Endothelial cell of hepatic sinusoid (primary cell): ENCODE measurements at regions not wholly inside any gene's neighbourhood (a gene's known extent, or its start where the extent isn't known, plus 50 kb on each side); places are given as distances from the start of the nearest gene placed in this dataset.

ENCODE experiments used
- in situ Hi-C: cut with HindIII; loops from 2 replicates; pipeline ENCODE4 v1.10.0; 2017; ENCODE audit warnings: low sequenced_read_pairs

DNA sequence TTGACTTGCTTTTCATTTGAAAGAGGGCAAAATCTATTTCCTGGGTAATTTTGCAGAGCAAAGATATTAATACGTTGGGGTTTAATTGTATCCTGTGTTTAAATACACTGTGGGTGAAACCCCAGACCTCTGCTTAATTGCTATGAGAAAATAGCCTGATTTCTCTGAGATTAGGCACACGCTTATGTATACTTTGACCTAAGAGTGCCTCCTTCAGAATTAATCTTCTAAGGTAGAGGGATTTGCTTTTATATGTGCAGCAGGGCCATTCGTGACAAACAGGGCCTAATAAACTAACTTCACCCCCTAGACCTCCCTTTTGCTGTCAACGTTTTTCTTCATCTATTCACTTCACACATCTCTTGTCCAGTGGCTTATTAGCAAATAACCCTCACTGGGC, 216.9 kb upstream of the ADGRL2 start:
- in situ Hi-C loops, result no loop called here

DNA sequence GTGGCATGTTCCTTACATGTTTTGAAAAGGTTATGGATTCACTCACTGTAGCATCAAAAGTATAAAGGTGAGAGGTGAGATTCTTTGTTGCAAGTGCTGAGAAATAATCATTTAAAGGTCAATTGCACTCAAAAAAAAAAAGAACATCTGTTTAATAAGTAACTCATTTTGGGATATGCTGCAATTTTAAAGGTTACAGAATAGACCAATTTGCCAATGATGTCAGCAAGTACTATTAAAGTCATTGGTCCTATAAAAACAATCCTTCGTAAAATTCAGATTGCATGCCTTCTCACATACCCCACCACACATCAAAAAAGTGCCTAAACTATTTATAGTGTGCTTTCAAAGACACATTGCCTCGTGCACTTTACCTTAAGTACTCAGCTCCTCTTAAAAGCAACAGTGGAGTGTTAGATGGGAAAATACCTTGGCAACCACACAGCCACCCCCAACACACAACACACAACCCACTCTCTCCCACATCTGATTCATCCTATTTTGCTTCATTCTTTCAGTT, 218.2 kb upstream of the ADGRL2 start:
- in situ Hi-C loops, result no loop called here

GRCh38 chr1:81578867-81579266, 221.9 kb upstream of the ADGRL2 start:
- in situ Hi-C loops, result no loop called here

DNA sequence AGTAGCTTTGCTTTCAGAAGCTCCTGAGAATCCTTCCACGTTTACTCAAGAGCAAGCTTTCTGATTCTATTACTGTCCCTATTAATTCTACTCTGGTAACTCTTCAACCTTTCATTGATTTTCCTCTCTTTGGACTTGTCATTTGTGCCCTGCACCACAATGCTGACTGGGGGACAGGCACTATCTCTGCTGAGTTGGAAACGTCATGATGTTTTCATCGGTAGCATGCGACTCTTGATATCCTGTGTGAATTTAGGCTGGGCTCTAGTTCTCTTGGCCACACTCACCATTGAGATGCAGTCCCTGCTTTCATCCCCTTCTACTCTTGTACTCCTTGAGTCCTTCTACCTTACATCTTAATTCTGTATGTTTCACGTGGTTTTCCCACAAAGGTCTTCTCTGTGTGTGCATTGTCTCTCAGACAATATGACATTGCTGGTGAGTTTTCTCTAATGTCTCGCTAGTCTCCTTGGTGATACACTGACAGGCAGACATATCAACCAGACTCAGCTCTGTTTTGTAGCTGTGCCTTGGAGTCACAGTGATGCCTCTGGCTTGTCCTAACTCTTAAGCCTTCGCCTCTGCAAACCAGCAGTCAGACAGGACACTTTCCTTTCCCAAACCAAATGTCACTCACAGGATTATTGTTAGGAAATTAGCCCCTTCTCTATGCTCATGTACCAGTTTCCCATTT, 223.6 kb upstream of the ADGRL2 start:
- in situ Hi-C loops, result no loop called here

- in situ Hi-C loops, result no loop called here
Measured at GRCh38 chr1:81574408-81574807, 226.3 kb upstream of the ADGRL2 start.

- in situ Hi-C loops, result no loop called here
Measured at GRCh38 chr1:81573458-81573857, 227.3 kb upstream of the ADGRL2 start.

- in situ Hi-C loops, result no loop called here
Measured at GRCh38 chr1:81571946-81572345, 228.8 kb upstream of the ADGRL2 start.

- in situ Hi-C loops, result no loop called here
Measured at GRCh38 chr1:81569761-81570160, 231.0 kb upstream of the ADGRL2 start.

- in situ Hi-C loops, result no loop called here
Measured at GRCh38 chr1:81563632-81564031, 237.1 kb upstream of the ADGRL2 start.

DNA sequence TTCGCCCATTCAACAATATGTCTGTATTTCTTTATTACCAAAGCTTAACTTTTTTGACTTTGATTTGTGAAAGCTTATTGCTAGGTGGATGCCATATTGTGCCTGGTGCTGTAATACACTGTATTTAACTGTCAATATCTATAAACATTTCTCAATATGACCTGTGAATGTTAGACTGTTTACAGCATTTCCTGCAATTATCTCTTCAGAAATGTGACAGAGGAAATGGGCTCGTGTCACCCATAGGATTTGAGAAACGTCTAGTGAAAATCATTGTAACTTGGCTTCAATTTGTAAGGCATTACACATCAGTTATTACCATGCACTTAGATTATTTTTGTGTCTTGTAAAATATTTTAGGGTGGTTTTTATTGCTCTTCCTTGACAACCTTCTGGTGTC, 237.8 kb upstream of the ADGRL2 start:
- in situ Hi-C loops, result no loop called here

DNA sequence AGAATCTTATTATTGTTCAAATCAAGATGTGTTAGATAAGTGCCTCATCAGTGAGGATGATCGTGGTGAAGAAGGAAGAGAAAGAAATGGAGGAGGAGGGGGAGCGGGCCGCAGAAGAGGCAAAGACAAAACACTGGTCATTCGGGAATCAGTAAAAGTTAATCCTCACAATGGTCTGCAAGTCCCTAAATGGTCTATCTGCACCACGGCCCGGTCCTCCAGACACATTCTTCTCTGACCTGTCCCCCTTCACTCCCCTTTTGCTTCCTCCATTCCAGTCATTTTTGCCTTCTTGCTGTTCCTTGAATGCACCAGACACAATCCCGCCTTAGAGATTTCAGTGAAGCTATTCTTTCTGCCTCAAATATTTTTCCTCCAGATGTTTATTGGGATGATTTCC, 240.1 kb upstream of the ADGRL2 start:
- in situ Hi-C loops, result no loop called here

DNA sequence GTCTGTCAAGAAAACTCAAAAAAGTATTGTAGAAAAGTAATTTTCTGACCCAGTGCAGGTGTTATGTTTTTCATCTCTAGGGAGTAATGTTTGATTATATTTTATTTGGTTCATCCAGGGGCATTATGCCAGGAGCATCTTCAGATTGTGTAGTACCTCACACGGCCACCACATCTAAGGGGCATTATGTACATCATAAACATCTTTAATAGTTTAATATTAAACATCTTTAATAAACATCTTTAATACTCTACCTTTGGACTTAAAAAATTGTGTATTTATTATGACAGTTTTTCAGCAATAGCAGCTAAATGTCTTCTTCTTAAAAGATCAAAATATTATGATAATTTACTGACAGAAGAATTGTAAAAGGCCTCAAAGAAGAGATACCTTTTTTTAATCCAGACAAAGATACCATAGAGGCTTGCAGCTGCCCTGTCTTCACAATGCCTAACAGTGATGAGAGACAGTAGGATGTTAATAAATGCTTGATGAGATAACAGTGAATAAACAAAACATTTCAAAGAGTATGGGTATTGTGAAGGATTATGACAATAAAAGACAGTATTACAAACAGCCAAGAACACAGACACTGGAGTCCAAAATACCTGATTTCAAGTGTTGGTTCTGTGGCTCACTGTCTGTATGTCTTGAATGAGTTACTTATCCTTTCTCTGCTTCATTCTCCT, 240.9 kb upstream of the ADGRL2 start:
- in situ Hi-C loops, result no loop called here

GRCh38 chr1:81558291-81559076, 242.2 kb upstream of the ADGRL2 start:
- in situ Hi-C loops, result no loop called here

DNA sequence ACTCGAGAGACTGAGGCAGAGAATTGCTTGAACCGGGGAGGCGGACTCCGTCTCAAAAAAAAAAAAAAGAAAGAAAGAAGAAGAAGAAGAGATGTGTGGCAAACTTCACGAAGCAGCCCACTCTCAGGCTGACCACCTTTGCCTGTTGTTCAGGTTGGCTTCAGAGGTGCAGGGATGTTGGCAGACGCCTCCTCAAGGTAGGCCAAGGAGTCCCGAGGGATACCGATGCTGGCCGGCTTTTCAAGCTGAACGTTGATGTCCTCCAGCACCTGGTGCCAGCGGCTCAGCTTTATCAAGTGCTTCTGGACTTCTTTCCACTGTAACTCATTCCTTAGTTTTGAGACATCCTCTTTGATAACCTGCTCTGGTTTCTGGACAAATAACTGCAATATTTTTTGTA, 243.8 kb upstream of the ADGRL2 start:
- in situ Hi-C loops, result no loop called here

DNA sequence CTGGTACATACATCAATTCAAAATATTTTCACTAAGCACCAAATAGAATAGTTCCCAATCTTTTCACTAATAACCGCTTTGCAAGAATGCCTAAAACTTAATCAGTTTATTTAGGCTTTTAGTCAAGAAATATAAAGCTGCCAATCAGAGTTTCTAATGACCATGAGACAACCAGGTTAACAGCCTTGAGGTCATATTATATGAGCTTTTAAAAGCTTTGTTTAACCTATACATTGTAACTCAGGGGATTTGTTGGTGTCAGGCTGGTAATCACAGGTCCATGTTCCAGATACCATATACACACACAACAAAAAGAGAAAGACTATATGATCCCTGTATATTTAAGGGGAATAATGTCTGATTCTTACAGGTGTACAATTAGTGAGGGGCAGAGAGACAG, 246.2 kb upstream of the ADGRL2 start:
- in situ Hi-C loops, result no loop called here

GRCh38 chr1:81554108-81554507, 246.6 kb upstream of the ADGRL2 start:
- in situ Hi-C loops, result no loop called here

DNA sequence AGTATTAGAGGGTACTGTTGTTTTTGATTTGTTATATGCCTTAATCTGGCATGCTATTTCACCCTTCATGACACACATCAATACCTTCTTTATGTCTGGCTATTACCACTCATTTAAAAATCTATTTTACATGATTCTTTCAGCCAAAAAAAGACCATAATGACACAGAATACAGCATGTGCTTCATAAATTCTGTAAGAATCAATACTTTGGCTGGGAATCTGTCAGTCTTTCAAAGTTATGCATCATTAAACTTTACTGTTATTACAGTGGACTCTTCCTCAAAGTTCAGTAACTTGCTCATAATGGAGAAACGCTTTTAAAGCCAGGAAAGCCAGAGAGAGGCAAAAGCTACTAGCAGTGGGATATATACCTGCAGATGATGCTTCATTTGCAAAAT, 247.2 kb upstream of the ADGRL2 start:
- in situ Hi-C loops, result no loop called here

- in situ Hi-C loops, result no loop called here
Measured at GRCh38 chr1:81551946-81552345, 248.8 kb upstream of the ADGRL2 start.

DNA sequence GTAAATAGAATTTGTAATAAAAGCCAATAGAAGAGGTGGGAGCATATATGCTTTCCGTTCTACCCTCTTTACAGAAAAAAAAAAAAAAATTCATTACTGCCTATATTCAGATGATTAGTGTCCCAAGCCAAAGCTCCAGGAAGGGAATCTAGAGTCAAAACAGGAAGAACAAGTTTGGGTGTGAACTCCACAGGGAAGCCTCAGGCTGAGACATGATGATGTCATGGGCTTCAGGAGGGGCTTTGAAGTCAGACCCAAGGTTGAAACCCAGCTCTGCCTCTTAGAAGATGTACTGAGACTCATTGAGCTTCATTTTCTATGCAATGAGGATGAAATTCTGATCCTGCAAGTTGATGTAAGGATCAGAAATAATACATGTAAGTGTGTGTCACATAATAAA, 250.0 kb upstream of the ADGRL2 start:
- in situ Hi-C loops, result no loop called here

- in situ Hi-C loops, result no loop called here
Measured at GRCh38 chr1:81549588-81550127, 251.1 kb upstream of the ADGRL2 start.

- in situ Hi-C loops, result no loop called here
Measured at GRCh38 chr1:81548918-81549587, 251.7 kb upstream of the ADGRL2 start.
